ENCODE measurements at regions not wholly inside any gene's neighbourhood (a gene's known extent, or its start where the extent isn't known, plus 50 kb on each side); places are given as distances from the start of the nearest gene placed in this dataset.

DNA sequence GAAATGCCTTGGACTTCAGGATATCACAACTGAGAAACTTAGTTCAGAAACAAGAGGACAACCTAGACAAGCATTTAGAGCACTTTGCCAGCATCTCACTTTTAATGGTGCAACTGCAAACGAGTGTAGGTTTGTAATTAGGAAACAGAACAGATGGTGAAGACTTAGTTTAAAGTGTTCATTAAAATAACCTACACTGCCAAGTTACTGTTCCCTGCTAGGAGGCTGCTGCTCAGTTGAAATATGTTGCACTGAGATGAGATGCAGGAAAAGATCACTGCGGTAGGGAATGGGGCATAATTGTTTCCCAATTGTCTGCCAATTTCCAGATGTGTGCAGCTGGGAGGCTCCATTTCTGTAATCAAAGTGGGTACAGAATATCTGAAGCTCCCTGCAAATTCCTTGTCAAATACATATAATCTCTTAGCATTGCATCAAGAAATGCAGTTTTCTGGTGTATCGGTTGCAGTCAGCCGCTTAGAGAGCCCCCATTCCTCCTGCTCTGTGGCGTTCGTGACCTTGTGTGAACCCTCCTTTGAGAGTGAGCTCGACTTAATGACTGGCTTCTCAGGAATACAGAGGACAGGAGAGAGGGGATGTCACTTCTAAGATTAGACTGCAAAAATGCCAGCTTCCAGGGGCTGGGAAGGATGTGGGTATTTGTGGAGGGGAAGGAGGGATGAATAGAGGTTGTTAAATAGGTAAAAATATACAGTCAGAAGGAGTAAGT, 448.9 kb downstream of the MED10 start:
- TF ChIP-seq EZH2 (IDR thresholded peaks at IDR 0.05; ENCODE audit: insufficient read depth, poor library complexity, severe bottlenecking) (no peak), EZH2phosphoT487 (IDR thresholded peaks at IDR 0.05; ENCODE audit: insufficient read depth, low read depth) (no peak)
- Histone ChIP-seq H2AFZ (no peak overlapping the region), H3K36me3 (ENCODE audit: low read depth) (no peaks in the 10 kb centered on the region), H3K4me3 (no peak overlapping the region), H3K27me3 (replicated peaks; ENCODE audit: insufficient read depth) (no peaks in the 10 kb centered on the region), H3K4me2 (ENCODE audit: unreplicated experiment) (no peak overlapping the region), H3K9me2 (ENCODE audit: insufficient read depth) (no peaks in the 10 kb centered on the region), H3K79me2 (ENCODE audit: insufficient read depth) (no peaks in the 10 kb centered on the region), H3K27ac (no peak overlapping the region), H3F3A (ENCODE audit: insufficient read depth) (no peaks in the 10 kb centered on the region), H3K9me3 (ENCODE audit: low read depth) (no peaks in the 10 kb centered on the region), H3K9ac (no peak overlapping the region), H3K4me1 (ENCODE audit: insufficient read depth) (no peaks in the 10 kb centered on the region), H4K20me1 (ENCODE audit: insufficient read depth) (no peaks in the 10 kb centered on the region)
- WGBS, 2 experiments (ENCODE audit: low coverage in 1 of 2, low lambda C conversion rate in 2 of 2, missing lambda C conversion rate in 2 of 2) = 1 to 3% methylated on average over 7 of the region's 7 CpGs
- in situ Hi-C loops (cut with MboI) = no loop called here
- no peak for DNase-seq

DNA sequence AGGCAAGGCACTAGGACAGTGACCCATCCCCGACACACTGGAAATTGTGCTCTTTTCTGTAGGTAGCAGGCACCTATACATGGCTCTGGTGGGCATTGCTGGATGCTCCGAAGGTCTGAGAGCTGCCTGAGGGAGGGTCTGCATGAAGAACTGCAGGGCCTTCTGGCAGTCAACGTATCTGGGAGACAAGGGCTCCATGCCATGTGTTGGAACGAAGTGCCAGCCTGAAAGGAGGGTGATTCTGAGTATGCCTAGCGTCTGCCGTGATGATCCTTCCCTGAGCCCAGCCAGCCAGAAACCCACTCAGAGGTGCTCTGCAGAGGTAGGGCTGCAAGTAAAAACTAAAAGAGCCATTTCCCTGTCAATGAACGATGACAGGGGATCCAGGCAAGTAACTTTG, 453.2 kb downstream of the MED10 start:
- Histone ChIP-seq H4K20me1 (ENCODE audit: insufficient read depth) (no peaks in the 10 kb centered on the region), H3K4me3 (no peak overlapping the region), H3K27me3 (replicated peaks; ENCODE audit: insufficient read depth) (no peaks in the 10 kb centered on the region), H3K79me2 (ENCODE audit: insufficient read depth) (no peaks in the 10 kb centered on the region), H3K36me3 (ENCODE audit: low read depth) (no peaks in the 10 kb centered on the region), H2AFZ (no peak overlapping the region), H3K9ac (no peak overlapping the region), H3K4me1 (ENCODE audit: insufficient read depth) (no peaks in the 10 kb centered on the region), H3K9me3 (ENCODE audit: low read depth) (no peaks in the 10 kb centered on the region), H3K27ac (no peak overlapping the region), H3K4me2 (ENCODE audit: unreplicated experiment) (no peak overlapping the region), H3K9me2 (ENCODE audit: insufficient read depth) (no peaks in the 10 kb centered on the region), H3F3A (ENCODE audit: insufficient read depth) (no peaks in the 10 kb centered on the region)
- DNase-seq = no peak
- no peak for TF ChIP-seq EZH2 (IDR thresholded peaks at IDR 0.05; ENCODE audit: insufficient read depth, poor library complexity, severe bottlenecking)
- TF ChIP-seq EZH2phosphoT487 (IDR thresholded peaks at IDR 0.05; ENCODE audit: insufficient read depth, low read depth) = no peak
- in situ Hi-C loops (cut with MboI) = no loop called here
- 39 to 49% methylated on average over 7 of the region's 7 CpGs for WGBS, 2 experiments (ENCODE audit: low coverage in 1 of 2, low lambda C conversion rate in 2 of 2, missing lambda C conversion rate in 2 of 2)

DNA sequence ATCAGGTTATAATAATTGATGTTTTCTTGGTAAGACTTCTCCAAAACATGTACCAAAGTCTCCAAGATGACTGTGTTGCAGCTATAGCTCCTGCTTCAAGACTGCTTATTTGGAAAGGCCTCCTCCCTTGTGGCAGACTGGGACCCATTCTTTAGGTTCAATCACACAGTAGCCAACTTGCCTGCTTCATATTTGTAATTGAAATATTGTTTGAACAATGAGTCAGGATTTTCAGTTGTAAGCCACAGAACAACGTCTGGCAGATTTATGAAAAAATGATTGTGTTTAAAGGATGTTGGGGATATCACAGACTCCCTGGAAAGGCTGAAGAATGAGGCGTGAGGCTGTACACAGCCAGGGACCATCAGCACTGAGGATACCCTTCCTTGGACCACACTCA, 458.9 kb downstream of the MED10 start:
- Histone ChIP-seq H2AFZ (no peak overlapping the region), H3F3A (ENCODE audit: insufficient read depth) (no peaks in the 10 kb centered on the region), H3K36me3 (ENCODE audit: low read depth) (no peaks in the 10 kb centered on the region), H3K27me3 (replicated peaks; ENCODE audit: insufficient read depth) (no peaks in the 10 kb centered on the region), H3K4me3 (no peak overlapping the region), H3K9me2 (ENCODE audit: insufficient read depth) (no peaks in the 10 kb centered on the region), H3K4me2 (ENCODE audit: unreplicated experiment) (no peak overlapping the region), H3K9me3 (ENCODE audit: low read depth) (no peaks in the 10 kb centered on the region), H3K9ac (no peak overlapping the region), H3K4me1 (ENCODE audit: insufficient read depth) (no peaks in the 10 kb centered on the region), H3K27ac (no peak overlapping the region), H3K79me2 (ENCODE audit: insufficient read depth) (no peaks in the 10 kb centered on the region), H4K20me1 (ENCODE audit: insufficient read depth) (no peaks in the 10 kb centered on the region)
- TF ChIP-seq EZH2phosphoT487 (IDR thresholded peaks at IDR 0.05; ENCODE audit: insufficient read depth, low read depth) (no peak), EZH2 (IDR thresholded peaks at IDR 0.05; ENCODE audit: insufficient read depth, poor library complexity, severe bottlenecking) (no peak)
- DNase-seq = no peak
- in situ Hi-C loops (cut with MboI) = no loop called here
- 0 to 2% methylated on average over 2 of the region's 2 CpGs for WGBS, 2 experiments (ENCODE audit: low coverage in 1 of 2, low lambda C conversion rate in 2 of 2, missing lambda C conversion rate in 2 of 2)

DNA sequence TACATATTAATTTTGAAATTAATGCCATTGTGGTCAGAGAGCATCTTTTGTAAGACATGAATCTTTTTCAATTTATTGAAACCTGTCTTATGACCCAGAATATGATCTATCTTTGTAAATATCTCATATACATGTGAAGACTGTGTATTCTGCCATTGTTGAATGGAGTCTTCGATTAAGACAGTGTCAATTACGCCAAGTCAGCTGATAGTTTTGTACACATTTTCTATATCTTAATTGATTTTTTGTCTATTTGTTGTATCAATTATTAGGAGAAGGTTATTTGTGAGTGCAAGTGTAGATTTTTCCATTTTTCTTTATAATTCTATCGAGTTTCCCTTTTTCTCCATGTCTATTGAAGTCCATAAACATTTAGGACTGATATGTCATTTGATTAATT, 471.6 kb downstream of the MED10 start:
- H4K20me1 ChIP-seq (ENCODE audit: insufficient read depth) = no peaks in the 10 kb centered on the region
- no peak overlapping the region for H3K27ac ChIP-seq
- H2AFZ ChIP-seq = no peak overlapping the region
- in situ Hi-C loops (cut with MboI) = no loop called here
- no peaks in the 10 kb centered on the region for H3K4me1 ChIP-seq (ENCODE audit: insufficient read depth)
- no peak for TF ChIP-seq EZH2phosphoT487 (IDR thresholded peaks at IDR 0.05; ENCODE audit: insufficient read depth, low read depth)
- no peak for TF ChIP-seq EZH2 (IDR thresholded peaks at IDR 0.05; ENCODE audit: insufficient read depth, poor library complexity, severe bottlenecking)
- 35 to 38% methylated on average over 3 of the region's 3 CpGs for WGBS, 2 experiments (ENCODE audit: low coverage in 1 of 2, low lambda C conversion rate in 2 of 2, missing lambda C conversion rate in 2 of 2)
- DNase-seq = no peak
- H3K27me3 ChIP-seq (replicated peaks; ENCODE audit: insufficient read depth) = no peaks in the 10 kb centered on the region
- H3K79me2 ChIP-seq (ENCODE audit: insufficient read depth) = no peaks in the 10 kb centered on the region
- H3K4me2 ChIP-seq (ENCODE audit: unreplicated experiment) = no peak overlapping the region
- H3K9me2 ChIP-seq (ENCODE audit: insufficient read depth) = no peaks in the 10 kb centered on the region
- no peaks in the 10 kb centered on the region for H3F3A ChIP-seq (ENCODE audit: insufficient read depth)
- no peak overlapping the region for H3K4me3 ChIP-seq
- no peaks in the 10 kb centered on the region for H3K9me3 ChIP-seq (ENCODE audit: low read depth)
- no peaks in the 10 kb centered on the region for H3K36me3 ChIP-seq (ENCODE audit: low read depth)
- no peak overlapping the region for H3K9ac ChIP-seq

Data from GM23248 (cell line).